Germinal center (tissue), 1 donor: ENCODE measurements at regions not wholly inside any gene's neighbourhood (a gene's known extent, or its start where the extent isn't known, plus 50 kb on each side); places are given as distances from the start of the nearest gene placed in this dataset.

Experiments used
- DNase-seq: peaks from one replicate; pipeline ENCODE4 v3.0.0; 2012; ENCODE audit warnings: mixed read lengths, low spot score

GRCh38 chr3:46146548-46146947 is 61.6 kb downstream of the CCR1 start:
- no peak for DNase-seq

- no peak for DNase-seq
These were observed 62.1 kb downstream of the CCR1 start for GRCh38 chr3:46146021-46146420.

GRCh38 chr3:46145147-46145546 is 63.0 kb downstream of the CCR1 start:
- DNase-seq, result no peak

GRCh38 chr3:46143951-46144473 is 64.1 kb downstream of the CCR1 start:
- no peak for DNase-seq

GRCh38 chr3:46141813-46142212 is 66.3 kb downstream of the CCR1 start:
- DNase-seq, result no peak

GRCh38 chr3:46138581-46138980 is 69.5 kb downstream of the CCR1 start:
- DNase-seq, result no peak

GRCh38 chr3:46135475-46135874 is 72.6 kb downstream of the CCR1 start:
- DNase-seq, result no peak

- DNase-seq, result no peak
These were observed 74.8 kb downstream of the CCR1 start for GRCh38 chr3:46133285-46133684.

GRCh38 chr3:46132565-46132964 is 75.5 kb downstream of the CCR1 start:
- DNase-seq, result no peak

GRCh38 chr3:46131884-46132450 is 76.1 kb downstream of the CCR1 start:
- no peak for DNase-seq

GRCh38 chr3:46130631-46131310 is 77.3 kb downstream of the CCR1 start:
- no peak for DNase-seq

GRCh38 chr3:46129588-46130272 is 78.4 kb downstream of the CCR1 start:
- DNase-seq, result no peak

- DNase-seq, result no peak
These were observed 80.6 kb downstream of the CCR1 start for GRCh38 chr3:46127503-46127902.

- DNase-seq, result no peak
These were observed 83.6 kb downstream of the CCR1 start for GRCh38 chr3:46124216-46125177.

- no peak for DNase-seq
These were observed 84.5 kb downstream of the CCR1 start for GRCh38 chr3:46123646-46124045.

- no peak for DNase-seq
These were observed 86.0 kb downstream of the CCR1 start for GRCh38 chr3:46122091-46122490.

- DNase-seq, result no peak
These were observed 87.1 kb downstream of the CCR1 start for GRCh38 chr3:46120983-46121382.

- DNase-seq, result no peak
These were observed 88.2 kb downstream of the CCR1 start for GRCh38 chr3:46119709-46120498.

GRCh38 chr3:46119253-46119652 is 88.9 kb downstream of the CCR1 start:
- no peak for DNase-seq

- DNase-seq, result no peak
These were observed 89.7 kb upstream of the XCR1 start for GRCh38 chr3:46116996-46117395.

- no peak for DNase-seq
These were observed 87.2 kb upstream of the XCR1 start for GRCh38 chr3:46114323-46114988.
